ENCODE measurements at regions not wholly inside any gene's neighbourhood (a gene's known extent, or its start where the extent isn't known, plus 50 kb on each side); places are given as distances from the start of the nearest gene placed in this dataset.

DNA sequence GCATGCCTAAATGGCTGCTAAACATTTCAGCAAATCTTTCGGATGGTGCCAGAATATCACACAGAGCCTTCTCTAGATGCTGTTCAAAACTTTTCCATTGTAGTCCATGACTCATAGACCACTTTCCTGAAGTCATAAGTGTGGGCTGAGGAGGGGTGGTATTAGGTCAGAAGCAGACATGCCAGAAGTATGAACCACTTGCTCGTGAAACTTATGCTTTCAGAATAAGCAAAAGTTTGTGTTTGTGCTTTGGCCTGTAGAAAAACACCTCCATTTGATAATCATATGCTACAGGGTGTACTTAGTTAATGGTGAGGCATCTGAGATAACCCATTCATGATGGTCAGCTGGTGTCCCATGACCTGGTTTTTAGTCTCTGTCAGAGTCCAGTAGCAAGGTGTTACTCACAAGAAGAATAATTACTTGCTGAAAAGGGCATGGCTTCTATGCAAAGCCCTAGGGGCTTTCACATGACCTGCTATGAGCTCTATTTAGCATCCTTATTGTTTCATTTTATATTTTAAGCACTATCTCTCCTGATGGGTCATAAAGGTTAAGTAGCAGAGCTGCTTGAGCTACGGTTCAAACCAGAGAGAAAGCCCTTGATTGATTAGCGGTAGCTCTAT, 183.1 kb upstream of the IVNS1ABP start:
- intact Hi-C loops (cut with micrococcal nuclease) = no loop called here
- Histone ChIP-seq H3K27ac (ENCODE audit: low read depth, low read length) (no peak overlapping the region), H3K36me3 (ENCODE audit: insufficient read depth, low read length) (no peaks in the 10 kb centered on the region), H3K27me3 (ENCODE audit: insufficient read depth, low read length) (no peaks in the 10 kb centered on the region), H3K4me3 (ENCODE audit: low read length in 2 of 2) (no peak overlapping the region), H3K9me3 (ENCODE audit: control insufficient read depth in 1 of 2, low read length in 2 of 2) (no peaks in the 10 kb centered on the region), H3K4me1 (ENCODE audit: insufficient read depth, low read length) (no peaks in the 10 kb centered on the region)
- CTCF ChIA-PET (ENCODE audit: partially characterized antibody) = interaction anchor here (1.0 to 1.5 kb wide), 4 partner anchors 27 to 261 kb away, joined by 3 read pairs; no protein-coding TSS in a partner anchor
- Mint-ChIP-seq H3K4me3 (no peak overlapping the region), H3K9me3 (peaks cover 0 to 2% (median 0%) of the 10 kb centered on the region in 8 donors), H3K27me3 (peaks cover 0 to 2% of the 10 kb centered on the region in 2 donors), H3K27ac (no peak overlapping the region), H3K36me3 (no peaks in the 10 kb centered on the region), H3K4me1 (peaks cover 0 to 4% (median 0%) of the 10 kb centered on the region in 4 donors)
- no peak for DNase-seq
- POLR2A ChIA-PET (ENCODE audit: partially characterized antibody) = no interaction called here

DNA sequence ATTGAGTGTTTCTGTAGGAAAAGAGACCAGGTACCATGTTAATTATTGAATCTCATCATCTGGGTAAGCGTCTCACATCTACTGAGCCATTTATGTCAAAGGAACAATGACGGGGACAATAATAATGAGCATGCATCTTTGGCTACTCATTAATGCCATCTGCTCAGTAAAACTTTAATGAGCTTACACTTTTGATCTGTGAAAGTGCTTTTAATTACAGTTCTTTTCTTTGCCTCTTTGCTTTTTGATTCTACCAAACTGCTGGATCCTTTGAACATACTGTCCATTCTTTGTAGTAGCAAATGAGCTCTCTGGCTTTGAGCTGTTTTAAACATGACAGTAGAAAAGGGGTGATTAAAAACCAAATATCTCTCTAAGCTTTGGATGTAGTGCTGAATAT, 181.2 kb upstream of the IVNS1ABP start:
- no peaks in the 10 kb centered on the region for H3K36me3 ChIP-seq (ENCODE audit: insufficient read depth, low read length)
- no peak overlapping the region for H3K4me3 Mint-ChIP-seq
- POLR2A ChIA-PET (ENCODE audit: partially characterized antibody) = no interaction called here
- H3K4me3 ChIP-seq (ENCODE audit: low read length in 2 of 2) = no peak overlapping the region
- H3K27ac ChIP-seq (ENCODE audit: low read depth, low read length) = no peak overlapping the region
- intact Hi-C loops (cut with micrococcal nuclease) = no loop called here
- peak overlapping the region in 1 of 7 donors; percentile 6 for H3K27ac Mint-ChIP-seq
- DNase-seq = no peak
- CTCF ChIA-PET (ENCODE audit: partially characterized antibody) = interaction anchor here (1.2 kb wide), 1 partner anchor 181 kb away, joined by 3 read pairs; the partner anchor contains the start of gene IVNS1ABP
- peaks cover 0 to 2% of the 10 kb centered on the region in 2 donors for H3K27me3 Mint-ChIP-seq
- H3K27me3 ChIP-seq (ENCODE audit: insufficient read depth, low read length) = no peaks in the 10 kb centered on the region
- no peaks in the 10 kb centered on the region for H3K36me3 Mint-ChIP-seq
- H3K4me1 ChIP-seq (ENCODE audit: insufficient read depth, low read length) = no peaks in the 10 kb centered on the region
- H3K9me3 ChIP-seq (ENCODE audit: control insufficient read depth in 1 of 2, low read length in 2 of 2) = no peaks in the 10 kb centered on the region
- H3K4me1 Mint-ChIP-seq = peaks cover 0 to 4% (median 0%) of the 10 kb centered on the region in 4 donors
- H3K9me3 Mint-ChIP-seq = no peaks in the 10 kb centered on the region

DNA sequence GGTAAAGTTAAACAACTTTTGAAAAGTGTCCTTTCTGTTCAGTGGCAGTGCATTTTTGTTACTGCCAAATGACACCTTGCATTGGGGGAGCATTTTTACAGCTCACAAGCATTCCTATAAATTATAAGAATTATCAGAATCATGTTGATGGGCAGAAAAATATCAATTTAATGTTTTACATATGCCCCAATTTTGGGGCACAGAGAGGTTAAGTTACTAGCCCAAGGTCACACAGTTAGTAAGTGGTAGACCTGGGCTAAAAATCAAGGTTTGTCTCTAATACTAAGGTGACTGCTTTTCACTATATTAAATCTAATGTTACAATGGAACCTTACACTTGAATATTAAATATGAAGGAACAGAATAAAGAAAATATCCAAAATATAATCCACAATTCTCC, 180.1 kb upstream of the IVNS1ABP start:
- Mint-ChIP-seq H3K36me3 (no peaks in the 10 kb centered on the region), H3K27me3 (peaks cover 0 to 2% of the 10 kb centered on the region in 2 donors), H3K9me3 (no peaks in the 10 kb centered on the region), H3K4me1 (peaks cover 0 to 4% (median 0%) of the 10 kb centered on the region in 4 donors), H3K4me3 (no peak overlapping the region), H3K27ac (no peak overlapping the region)
- H3K36me3 ChIP-seq (ENCODE audit: insufficient read depth, low read length) = no peaks in the 10 kb centered on the region
- POLR2A ChIA-PET (ENCODE audit: partially characterized antibody) = interaction anchor here (1.6 kb wide), 1 partner anchor 180 kb away, joined by 3 read pairs; no protein-coding TSS in a partner anchor
- intact Hi-C loops (cut with micrococcal nuclease) = no loop called here
- no peaks in the 10 kb centered on the region for H3K27me3 ChIP-seq (ENCODE audit: insufficient read depth, low read length)
- H3K4me1 ChIP-seq (ENCODE audit: insufficient read depth, low read length) = no peaks in the 10 kb centered on the region
- no peak for DNase-seq
- CTCF ChIA-PET (ENCODE audit: partially characterized antibody) = interaction anchor here (0.7 kb wide), 1 partner anchor 134 kb away, joined by 5 read pairs; no protein-coding TSS in a partner anchor
- H3K4me3 ChIP-seq (ENCODE audit: low read length in 2 of 2) = no peak overlapping the region
- H3K27ac ChIP-seq (ENCODE audit: low read depth, low read length) = no peak overlapping the region
- no peaks in the 10 kb centered on the region for H3K9me3 ChIP-seq (ENCODE audit: control insufficient read depth in 1 of 2, low read length in 2 of 2)

DNA sequence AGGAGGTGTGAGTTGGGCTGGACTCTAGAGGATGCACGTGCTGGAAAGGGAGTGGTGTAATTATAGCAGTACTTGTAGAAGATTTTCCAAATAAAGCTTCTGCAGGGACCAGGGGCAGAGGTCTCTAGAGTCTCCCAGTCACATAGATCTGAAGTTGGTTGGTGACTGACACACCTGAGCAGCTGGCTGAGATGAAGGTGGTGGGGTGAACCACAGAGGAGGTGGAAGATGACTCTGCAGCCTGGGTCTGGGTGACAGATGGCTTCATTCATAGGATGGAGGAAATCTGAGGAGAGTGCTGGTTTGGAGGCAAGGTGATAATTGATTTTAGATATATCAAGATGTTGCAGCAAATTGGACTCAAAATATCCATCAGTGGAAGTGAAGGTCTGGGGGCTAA, 178.9 kb upstream of the IVNS1ABP start:
- ChIA-PET CTCF (ENCODE audit: partially characterized antibody) (no interaction called here), POLR2A (ENCODE audit: partially characterized antibody) (interaction anchor here (1.6 kb wide), 1 partner anchor 178 kb away, joined by 3 read pairs; no protein-coding TSS in a partner anchor)
- no peaks in the 10 kb centered on the region for H3K9me3 Mint-ChIP-seq

DNA sequence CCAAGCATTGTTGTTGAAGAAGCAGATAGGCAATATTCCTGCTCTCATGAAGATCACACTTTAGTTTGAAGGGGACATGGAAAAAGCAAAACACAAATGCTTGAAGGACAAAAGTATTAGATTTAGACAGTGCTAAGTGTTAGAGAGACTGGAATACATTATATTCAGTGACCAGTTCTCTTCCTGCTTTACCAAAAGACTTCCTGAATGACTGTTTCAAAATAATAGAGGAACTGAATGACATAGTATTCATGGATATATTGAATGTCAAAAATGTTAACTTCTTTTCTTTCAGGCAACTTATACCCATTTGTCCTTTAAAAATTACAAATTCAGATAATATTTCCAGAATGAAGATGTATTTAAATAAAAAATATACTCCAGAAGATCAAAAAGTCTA, 178.0 kb upstream of the IVNS1ABP start:
- Mint-ChIP-seq H3K4me3 (no peak overlapping the region), H3K9me3 (no peaks in the 10 kb centered on the region), H3K36me3 (no peaks in the 10 kb centered on the region), H3K27me3 (peaks cover 0 to 2% of the 10 kb centered on the region in 2 donors), H3K27ac (no peak overlapping the region), H3K4me1 (peaks cover 0 to 1% (median 0%) of the 10 kb centered on the region in 4 donors)
- Histone ChIP-seq H3K36me3 (ENCODE audit: insufficient read depth, low read length) (no peaks in the 10 kb centered on the region), H3K9me3 (ENCODE audit: control insufficient read depth in 1 of 2, low read length in 2 of 2) (no peaks in the 10 kb centered on the region), H3K27me3 (ENCODE audit: insufficient read depth, low read length) (no peaks in the 10 kb centered on the region), H3K4me1 (ENCODE audit: insufficient read depth, low read length) (no peaks in the 10 kb centered on the region), H3K4me3 (ENCODE audit: low read length in 2 of 2) (no peak overlapping the region), H3K27ac (ENCODE audit: low read depth, low read length) (no peak overlapping the region)
- ChIA-PET POLR2A (ENCODE audit: partially characterized antibody) (no interaction called here), CTCF (ENCODE audit: partially characterized antibody) (no interaction called here)
- intact Hi-C loops (cut with micrococcal nuclease) = no loop called here
- DNase-seq = no peak

More for the DNA sequence above, 178.9 kb upstream of the IVNS1ABP start:
- peak overlapping the region in 2 of 7 donors; percentile 21 to 56 for H3K27ac Mint-ChIP-seq
- H3K36me3 Mint-ChIP-seq = no peaks in the 10 kb centered on the region
- H3K4me1 Mint-ChIP-seq = peaks cover 0 to 1% (median 0%) of the 10 kb centered on the region in 4 donors
- H3K27me3 ChIP-seq (ENCODE audit: insufficient read depth, low read length) = no peaks in the 10 kb centered on the region
- H3K4me3 Mint-ChIP-seq = no peak overlapping the region
- H3K27me3 Mint-ChIP-seq = peaks cover 0 to 2% of the 10 kb centered on the region in 2 donors
- intact Hi-C loops (cut with micrococcal nuclease) = no loop called here
- no peak overlapping the region for H3K4me3 ChIP-seq (ENCODE audit: low read length in 2 of 2)
- no peaks in the 10 kb centered on the region for H3K4me1 ChIP-seq (ENCODE audit: insufficient read depth, low read length)
- H3K27ac ChIP-seq (ENCODE audit: low read depth, low read length) = no peak overlapping the region
- no peak for DNase-seq
- no peaks in the 10 kb centered on the region for H3K36me3 ChIP-seq (ENCODE audit: insufficient read depth, low read length)
- no peaks in the 10 kb centered on the region for H3K9me3 ChIP-seq (ENCODE audit: control insufficient read depth in 1 of 2, low read length in 2 of 2)

DNA sequence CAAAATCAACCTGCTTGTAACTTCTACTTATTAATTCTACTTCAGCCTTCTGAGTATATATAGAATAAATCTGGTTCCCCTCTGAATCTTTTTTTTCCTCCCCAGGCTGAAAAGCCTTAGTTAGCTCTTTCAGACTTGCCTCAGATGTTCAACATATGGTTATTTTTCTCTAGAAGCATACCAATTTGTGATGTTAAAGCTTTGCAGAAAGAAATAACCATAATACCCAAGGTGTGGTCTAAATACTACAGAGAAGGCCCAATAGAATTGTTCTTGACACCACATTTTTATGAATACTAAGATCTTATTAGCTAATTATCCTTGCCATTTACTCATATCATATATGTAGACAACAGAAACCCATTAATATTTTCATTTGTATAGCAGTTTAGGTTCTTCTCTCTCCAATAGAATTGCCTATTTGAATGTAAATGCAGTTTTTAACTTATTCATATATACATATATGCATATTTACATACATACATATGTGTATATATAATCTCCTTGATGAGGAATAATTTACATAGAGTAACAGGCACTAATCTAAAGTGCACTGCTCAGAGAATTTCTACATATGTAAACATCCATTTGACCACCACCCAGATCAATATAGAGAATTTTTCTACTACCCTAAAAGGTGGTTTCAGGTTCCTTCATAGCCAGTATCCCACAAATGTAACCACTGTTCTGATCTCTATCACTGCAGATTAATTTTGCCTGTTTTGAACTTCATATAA, 175.2 kb upstream of the IVNS1ABP start:
- H3K4me3 Mint-ChIP-seq = no peak overlapping the region
- H3K27ac Mint-ChIP-seq = peak overlapping the region in 1 of 7 donors; percentile 20
- intact Hi-C loops (cut with micrococcal nuclease) = no loop called here
- POLR2A ChIA-PET (ENCODE audit: partially characterized antibody) = no interaction called here
- no peaks in the 10 kb centered on the region for H3K9me3 Mint-ChIP-seq
- CTCF ChIA-PET (ENCODE audit: partially characterized antibody) = interaction anchor here (1.3 to 1.7 kb wide), 3 partner anchors 12 to 174 kb away, joined by 3 to 5 read pairs (median 3); partner anchors contain the start of gene IVNS1ABP
- peaks cover 0 to 2% of the 10 kb centered on the region in 2 donors for H3K27me3 Mint-ChIP-seq
- DNase-seq = no peak
- Histone ChIP-seq H3K27ac (ENCODE audit: low read depth, low read length) (no peak overlapping the region), H3K9me3 (ENCODE audit: control insufficient read depth in 1 of 2, low read length in 2 of 2) (no peaks in the 10 kb centered on the region), H3K36me3 (ENCODE audit: insufficient read depth, low read length) (no peaks in the 10 kb centered on the region), H3K4me1 (ENCODE audit: insufficient read depth, low read length) (no peaks in the 10 kb centered on the region), H3K4me3 (ENCODE audit: low read length in 2 of 2) (no peak overlapping the region), H3K27me3 (ENCODE audit: insufficient read depth, low read length) (no peaks in the 10 kb centered on the region)
- no peaks in the 10 kb centered on the region for H3K36me3 Mint-ChIP-seq
- H3K4me1 Mint-ChIP-seq = peaks cover 0 to 5% (median 0%) of the 10 kb centered on the region in 4 donors

DNA sequence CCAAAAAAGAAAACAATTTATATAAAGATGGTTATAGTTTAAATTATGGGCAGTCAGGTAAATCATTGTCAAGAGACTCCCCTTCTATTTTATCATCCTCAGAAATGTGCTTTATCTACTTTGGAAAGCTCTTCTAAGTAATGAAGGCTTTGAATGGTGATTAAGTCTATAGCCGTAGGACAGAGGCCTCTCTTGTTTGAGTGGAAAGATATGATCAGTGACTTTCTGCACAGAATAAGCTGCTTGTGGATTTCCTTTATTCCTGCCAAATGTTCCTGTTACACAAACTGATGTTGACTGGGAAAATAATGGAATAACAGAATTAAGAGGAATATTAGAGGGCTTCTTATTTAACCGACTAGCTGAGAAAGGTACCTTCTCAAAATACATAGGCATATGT, 174.6 kb upstream of the IVNS1ABP start:
- no peaks in the 10 kb centered on the region for H3K9me3 Mint-ChIP-seq
- intact Hi-C loops (cut with micrococcal nuclease) = no loop called here
- Histone ChIP-seq H3K27me3 (ENCODE audit: insufficient read depth, low read length) (no peaks in the 10 kb centered on the region), H3K27ac (ENCODE audit: low read depth, low read length) (no peak overlapping the region), H3K4me3 (ENCODE audit: low read length in 2 of 2) (no peak overlapping the region), H3K9me3 (ENCODE audit: control insufficient read depth in 1 of 2, low read length in 2 of 2) (no peaks in the 10 kb centered on the region), H3K4me1 (ENCODE audit: insufficient read depth, low read length) (no peaks in the 10 kb centered on the region), H3K36me3 (ENCODE audit: insufficient read depth, low read length) (no peaks in the 10 kb centered on the region)
- ChIA-PET CTCF (ENCODE audit: partially characterized antibody) (interaction anchor here (1.5 kb wide), 1 partner anchor 12 kb away, joined by 3 read pairs; no protein-coding TSS in a partner anchor), POLR2A (ENCODE audit: partially characterized antibody) (no interaction called here)
- no peak overlapping the region for H3K27ac Mint-ChIP-seq
- no peak for DNase-seq
- no peaks in the 10 kb centered on the region for H3K36me3 Mint-ChIP-seq
- no peak overlapping the region for H3K4me3 Mint-ChIP-seq
- H3K27me3 Mint-ChIP-seq = peaks cover 0 to 2% of the 10 kb centered on the region in 2 donors
- H3K4me1 Mint-ChIP-seq = peaks cover 0 to 5% (median 0%) of the 10 kb centered on the region in 4 donors

All from CD4-positive, alpha-beta memory T cell (primary cell).